HG03442 (cell line): ENCODE measurements at regions not wholly inside any gene's neighbourhood (a gene's known extent, or its start where the extent isn't known, plus 50 kb on each side); places are given as distances from the start of the nearest gene placed in this dataset.
"Not testable (repeated sequence)": the region's sequence is repeated elsewhere in the genome, so short reads cannot be mapped to it uniquely, and the experiment has no call there.

Experiments used
- ATAC-seq: cut with Tn5 transposase; IDR thresholded peaks from one replicate; pipeline ENCODE4 v1.9.1; 2021; ENCODE audit warnings: mild to moderate bottlenecking, moderate library complexity; ENCODE audit not compliant: unreplicated experiment

DNA sequence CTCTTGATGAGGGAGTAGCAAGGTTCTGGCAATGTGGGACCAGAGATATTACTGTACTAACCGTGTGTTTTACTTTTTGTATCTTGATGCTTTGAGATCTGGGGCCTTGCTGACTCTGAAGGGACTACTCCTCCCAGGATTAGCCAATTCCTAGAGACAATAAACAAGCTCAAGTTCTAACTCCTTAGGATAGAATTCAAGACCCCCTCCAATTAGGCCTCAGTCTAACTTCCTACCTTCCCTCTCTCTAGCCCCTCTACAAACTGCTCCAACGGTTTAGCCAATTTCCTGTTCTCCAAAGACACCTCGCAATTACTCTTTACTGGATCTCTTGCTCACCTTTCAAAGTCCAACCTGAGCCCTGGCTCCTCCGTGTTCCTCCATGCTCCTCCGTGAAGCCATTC, 158.7 kb upstream of the JARID2 start:
- no peak for ATAC-seq

GRCh38 chr6:15088904-15089568, 156.8 kb upstream of the JARID2 start:
- ATAC-seq, result no peak

DNA sequence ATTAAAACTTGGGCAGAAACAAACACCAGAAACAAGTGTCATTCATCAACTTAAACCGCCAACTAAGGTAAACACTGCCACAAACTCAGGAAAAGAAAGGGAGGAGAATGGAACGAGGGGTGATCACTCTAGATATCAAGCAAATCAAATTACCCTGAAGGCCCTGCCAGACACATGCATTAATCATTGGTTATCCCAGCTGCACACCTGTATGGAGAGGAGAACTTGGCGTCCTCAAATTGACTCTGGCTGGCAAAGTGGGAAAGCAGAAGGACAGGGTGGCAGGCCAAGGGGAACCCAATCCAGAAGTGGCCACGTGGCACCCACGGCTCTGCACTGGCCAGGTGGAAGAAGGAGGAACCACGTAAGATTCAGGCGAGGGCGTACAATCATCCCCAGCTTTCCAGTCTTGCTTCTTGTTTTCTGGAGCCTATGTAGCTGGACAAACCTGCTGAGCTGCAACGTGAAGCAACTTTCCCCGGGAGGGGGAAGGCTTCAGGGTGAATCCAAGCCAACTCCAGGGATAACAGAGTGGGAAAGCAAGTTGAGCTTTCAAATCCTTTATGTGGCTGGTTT, 156.2 kb upstream of the JARID2 start:
- ATAC-seq, result no peak

DNA sequence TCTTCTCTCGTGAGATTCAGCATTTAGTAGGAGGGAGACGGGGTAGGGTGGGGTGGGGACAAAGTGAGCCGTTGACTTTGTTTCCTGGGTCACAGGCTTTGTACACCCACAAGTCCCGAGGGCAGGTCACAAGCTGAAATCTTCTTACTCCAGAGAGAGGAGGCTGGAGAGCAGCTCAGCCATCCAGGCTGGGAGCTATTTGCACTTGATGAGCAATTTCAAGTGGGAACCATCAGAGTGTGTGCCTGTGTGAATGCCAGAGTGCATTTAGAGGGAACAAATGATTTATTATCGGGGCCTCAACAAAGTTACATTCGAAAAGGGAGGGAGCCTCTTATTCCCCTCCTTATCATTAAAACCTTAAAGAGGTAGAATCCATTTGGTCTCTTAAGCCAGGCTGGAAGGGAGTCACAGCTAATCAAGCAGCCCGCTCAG, 155.7 kb upstream of the JARID2 start:
- no peak for ATAC-seq

GRCh38 chr6:15090745-15091384, 155.0 kb upstream of the JARID2 start:
- no peak for ATAC-seq

GRCh38 chr6:15096894-15097837, 148.7 kb upstream of the JARID2 start:
- ATAC-seq, result no peak

DNA sequence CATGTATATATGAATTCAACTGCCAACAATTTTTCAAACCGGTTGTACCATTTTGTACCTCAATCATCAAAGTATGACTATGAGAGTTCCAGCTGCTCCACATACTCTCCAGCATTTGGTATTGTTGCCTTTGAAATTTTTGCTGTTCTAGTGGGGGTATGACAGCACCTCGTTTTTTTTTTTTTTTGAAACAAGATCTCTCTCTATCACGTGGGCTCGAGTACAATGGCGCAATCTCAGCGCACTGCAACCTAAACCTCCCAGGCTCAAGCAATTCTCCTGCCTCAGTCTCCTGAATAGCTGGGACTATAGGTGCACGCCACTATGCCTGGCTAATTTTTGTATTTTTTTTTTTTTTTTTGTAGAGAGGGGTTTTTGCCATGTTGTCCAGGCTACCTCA, 144.7 kb upstream of the JARID2 start:
- ATAC-seq, result no peak

GRCh38 chr6:15102241-15102640, 143.6 kb upstream of the JARID2 start:
- no peak for ATAC-seq

- no peak for ATAC-seq
These were observed 138.8 kb upstream of the JARID2 start for GRCh38 chr6:15106958-15107643.

DNA sequence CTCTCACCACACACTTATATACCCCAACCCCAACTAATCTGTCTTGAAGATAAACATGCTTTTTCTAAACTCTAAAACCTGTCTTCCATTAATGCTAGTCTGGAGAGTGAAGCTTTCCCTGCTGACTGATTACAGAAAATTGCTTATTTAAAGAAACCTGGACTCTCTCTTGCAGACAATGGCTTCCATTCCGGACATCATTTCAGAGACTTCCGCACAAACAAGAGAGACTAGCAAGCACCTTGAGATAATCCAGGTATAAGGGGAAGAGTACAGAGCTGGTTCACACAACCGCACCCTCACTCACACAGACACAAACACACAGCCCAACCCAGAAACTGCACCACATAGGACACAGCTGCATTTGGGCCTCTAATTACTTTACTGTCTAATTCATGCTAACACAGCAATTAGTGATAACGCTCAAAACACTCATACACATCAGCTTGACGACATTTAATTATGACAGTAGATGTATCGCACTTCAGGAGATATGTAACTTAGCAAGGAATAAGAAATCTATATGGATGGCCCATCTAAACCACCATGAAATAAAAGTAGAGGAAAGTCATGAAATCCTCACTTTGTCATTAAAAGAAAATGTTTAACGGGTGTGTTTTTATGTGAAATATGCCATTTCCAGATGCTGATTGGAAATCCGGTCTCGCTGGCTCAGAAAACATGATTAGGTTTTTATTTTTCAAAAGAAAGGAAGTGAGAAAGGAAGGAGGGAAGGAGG, 138.1 kb upstream of the JARID2 start:
- ATAC-seq, result no peak

DNA sequence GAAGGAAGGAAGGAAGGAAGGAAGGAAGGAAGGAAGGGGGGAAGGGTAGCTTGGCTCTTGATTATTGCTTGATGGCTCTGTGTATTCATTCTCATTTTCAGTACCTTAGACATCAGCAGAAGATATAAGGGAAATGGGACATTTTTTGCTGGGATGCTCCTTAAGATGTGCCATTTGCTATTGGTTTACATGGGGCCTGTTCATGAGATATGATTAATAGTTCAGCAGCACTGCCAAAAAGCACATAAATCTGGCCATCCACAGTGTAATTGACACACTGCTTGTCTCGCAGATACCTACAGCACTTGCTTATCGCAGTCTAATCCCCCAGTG, 137.5 kb upstream of the JARID2 start:
- no peak for ATAC-seq

DNA sequence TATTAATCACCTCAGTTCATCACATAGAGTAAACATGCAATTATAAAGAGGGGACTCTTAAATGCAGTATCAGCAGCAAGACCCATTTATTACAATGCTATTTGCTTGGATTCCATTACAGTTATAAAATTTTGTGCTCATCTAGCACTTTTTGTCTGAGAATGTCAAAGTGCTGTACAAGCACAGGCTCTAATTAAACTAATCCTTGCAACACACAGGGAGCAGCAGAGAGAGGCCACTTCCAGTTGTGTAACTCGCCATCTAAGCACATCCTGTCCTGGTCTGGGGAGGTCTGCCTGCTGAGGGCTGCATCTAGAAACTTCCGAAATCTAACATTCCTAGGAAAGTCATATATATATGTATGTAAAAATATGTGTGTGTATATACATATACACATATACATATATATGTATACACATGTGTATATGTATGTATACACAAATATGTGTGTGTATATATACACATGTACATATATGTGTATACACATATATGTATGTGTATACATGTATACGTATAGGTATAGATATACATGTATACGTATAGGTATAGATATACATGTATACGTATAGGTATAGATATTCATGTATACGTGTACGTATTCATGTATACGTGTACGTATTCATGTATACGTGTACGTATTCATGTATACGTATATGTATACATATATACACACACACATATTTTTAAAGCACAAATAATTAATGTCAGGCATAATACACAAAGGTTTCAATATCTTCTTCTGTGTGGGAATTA, 136.4 kb upstream of the JARID2 start:
- no peak for ATAC-seq

GRCh38 chr6:15110726-15111354, 135.0 kb upstream of the JARID2 start:
- no peak for ATAC-seq

GRCh38 chr6:15111576-15111975, 134.3 kb upstream of the JARID2 start:
- ATAC-seq, result not testable (repeated sequence)

- ATAC-seq, result no peak
These were observed 132.3 kb upstream of the JARID2 start for GRCh38 chr6:15113587-15113986.

DNA sequence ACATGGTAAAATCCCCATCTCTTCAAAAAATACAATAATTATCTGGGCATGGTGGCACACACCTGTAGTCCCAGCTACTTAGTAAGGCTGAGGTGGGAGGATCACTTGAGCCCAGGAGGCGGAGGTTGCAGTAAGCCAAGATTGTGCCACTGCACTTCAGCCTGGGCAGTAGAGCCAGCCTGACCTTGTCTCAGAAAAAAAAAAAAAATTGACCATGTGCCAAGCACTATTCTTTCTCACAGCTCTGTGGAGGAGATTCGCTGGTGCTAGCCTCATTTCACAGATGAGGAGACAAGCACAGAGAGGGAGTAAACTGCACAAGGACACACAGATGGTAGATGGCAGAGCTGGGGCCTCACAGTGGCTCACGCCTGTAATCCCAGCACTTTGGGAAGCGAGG, 131.8 kb upstream of the JARID2 start:
- no peak for ATAC-seq

DNA sequence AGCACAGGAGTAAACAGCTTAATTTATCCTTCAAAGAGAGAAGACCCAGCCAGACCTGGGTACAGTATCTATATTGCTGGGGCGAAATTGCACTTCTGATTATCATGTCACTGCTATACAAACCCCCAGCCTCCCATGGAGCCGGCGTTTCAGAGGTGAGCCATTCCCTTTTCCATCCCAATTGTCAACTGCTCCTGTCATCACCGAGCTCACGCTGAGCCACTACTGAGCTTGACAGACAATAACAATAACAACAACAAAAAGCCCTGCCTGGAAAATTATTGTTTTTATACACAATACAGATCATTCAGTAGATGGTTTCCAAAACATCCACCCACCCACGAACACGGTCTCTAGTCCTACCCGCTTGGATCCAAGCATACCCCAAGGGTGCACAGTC, 129.0 kb upstream of the JARID2 start:
- ATAC-seq, result no peak

DNA sequence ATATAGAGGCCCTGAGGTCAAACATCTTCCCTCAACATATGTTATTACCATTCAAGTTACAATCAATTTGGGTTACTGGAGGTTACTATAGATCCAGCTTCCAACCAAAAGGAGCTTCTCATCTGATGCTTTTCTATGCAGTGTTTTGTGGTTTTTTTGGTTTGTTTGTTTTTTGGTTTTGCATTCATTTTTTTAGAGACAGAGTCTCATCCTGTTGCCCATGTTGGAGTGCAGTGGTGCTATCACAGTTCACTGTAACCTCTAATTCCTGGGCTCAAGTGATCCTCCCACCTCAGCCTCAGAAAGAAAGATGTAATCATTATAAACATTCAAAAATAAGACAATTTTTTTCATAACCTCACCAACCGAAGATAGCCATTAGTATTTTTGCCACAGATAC, 124.4 kb upstream of the JARID2 start:
- ATAC-seq, result no peak

DNA sequence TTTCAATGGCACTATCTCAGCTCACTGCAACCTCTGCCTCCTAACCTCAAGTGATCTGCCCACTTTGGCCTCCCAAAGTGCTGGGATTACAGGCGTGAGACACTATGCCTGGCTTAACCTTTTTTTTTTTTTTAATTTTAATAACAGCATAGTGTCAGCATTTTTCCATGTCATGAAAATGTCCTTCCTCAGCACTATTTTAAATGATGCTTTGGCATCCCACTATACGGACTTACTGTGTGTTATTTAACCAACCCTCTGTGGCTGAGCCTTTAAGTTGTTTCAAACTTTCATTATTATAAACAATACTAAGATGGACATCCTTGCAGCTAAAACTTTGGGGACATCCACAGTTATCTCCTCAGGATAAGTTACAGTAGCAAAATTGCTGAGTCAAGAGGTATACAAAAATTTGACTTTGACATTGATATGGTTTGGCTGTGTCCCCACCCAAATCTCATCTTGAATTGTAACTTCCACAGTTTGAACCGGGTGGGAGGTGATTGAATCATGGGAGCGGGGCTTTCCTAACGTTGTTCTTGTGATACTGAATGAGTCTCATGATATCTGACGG, 123.8 kb upstream of the JARID2 start:
- no peak for ATAC-seq
